ENCODE measurements at regions not wholly inside any gene's neighbourhood (a gene's known extent, or its start where the extent isn't known, plus 50 kb on each side); places are given as distances from the start of the nearest gene placed in this dataset.

DNA sequence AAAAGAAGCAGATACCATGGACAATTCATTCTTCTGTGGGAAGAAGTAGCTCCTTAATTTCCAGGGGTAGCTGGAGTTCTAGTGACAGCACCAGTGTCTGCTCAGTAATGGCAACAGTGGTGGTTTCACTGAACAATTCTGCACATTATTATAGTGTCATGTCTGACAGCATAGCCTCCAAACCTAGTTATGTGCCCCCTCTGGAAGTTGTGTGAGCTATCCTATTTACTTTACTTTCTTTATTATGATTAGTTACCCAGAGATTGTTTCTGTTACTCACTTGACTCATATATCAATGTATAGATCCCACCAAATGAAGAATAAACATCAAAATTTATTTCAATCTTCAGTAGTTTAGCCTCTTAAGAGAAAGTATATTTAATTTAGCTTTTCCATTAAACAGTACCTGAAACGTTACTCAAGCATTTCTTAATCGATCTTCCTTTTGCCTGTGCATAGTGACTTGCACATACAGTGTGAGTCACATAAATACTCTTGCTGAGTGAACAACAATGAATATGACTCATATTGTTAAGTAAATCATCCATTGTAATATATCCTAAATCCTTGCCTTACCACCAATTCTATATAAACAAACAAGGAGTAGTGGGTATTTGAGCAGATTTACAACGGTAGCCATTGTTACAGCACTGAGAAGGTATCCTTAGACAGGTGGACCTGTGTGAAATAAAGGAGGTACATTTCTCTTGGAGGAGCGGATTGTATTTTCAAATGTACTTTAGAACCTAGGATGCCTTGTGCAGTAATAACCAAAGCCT is 534.7 kb downstream of the ANKRD50 start:
- Histone ChIP-seq H3K36me3 (no peaks in the 10 kb centered on the region), H3K9me3 (no peaks in the 10 kb centered on the region), H3K4me3 (no peak overlapping the region), H3K27me3 (no peaks in the 10 kb centered on the region), H3K4me1 (no peaks in the 10 kb centered on the region), H3K27ac (no peak overlapping the region)
- ATAC-seq (ENCODE audit: low FRiP score in 2 of 2) (no peak), DNase-seq (no peak)
- TF ChIP-seq POLR2AphosphoS5 (IDR thresholded peaks at IDR 0.05) (no peak), POLR2A (IDR thresholded peaks at IDR 0.05) (no peak), EP300 (IDR thresholded peaks at IDR 0.05) (no peak)
- TF ChIP-seq, protein P1, sequence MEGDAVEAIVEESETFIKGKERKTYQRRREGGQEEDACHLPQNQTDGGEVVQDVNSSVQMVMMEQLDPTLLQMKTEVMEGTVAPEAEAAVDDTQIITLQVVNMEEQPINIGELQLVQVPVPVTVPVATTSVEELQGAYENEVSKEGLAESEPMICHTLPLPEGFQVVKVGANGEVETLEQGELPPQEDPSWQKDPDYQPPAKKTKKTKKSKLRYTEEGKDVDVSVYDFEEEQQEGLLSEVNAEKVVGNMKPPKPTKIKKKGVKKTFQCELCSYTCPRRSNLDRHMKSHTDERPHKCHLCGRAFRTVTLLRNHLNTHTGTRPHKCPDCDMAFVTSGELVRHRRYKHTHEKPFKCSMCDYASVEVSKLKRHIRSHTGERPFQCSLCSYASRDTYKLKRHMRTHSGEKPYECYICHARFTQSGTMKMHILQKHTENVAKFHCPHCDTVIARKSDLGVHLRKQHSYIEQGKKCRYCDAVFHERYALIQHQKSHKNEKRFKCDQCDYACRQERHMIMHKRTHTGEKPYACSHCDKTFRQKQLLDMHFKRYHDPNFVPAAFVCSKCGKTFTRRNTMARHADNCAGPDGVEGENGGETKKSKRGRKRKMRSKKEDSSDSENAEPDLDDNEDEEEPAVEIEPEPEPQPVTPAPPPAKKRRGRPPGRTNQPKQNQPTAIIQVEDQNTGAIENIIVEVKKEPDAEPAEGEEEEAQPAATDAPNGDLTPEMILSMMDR (IDR thresholded peaks at IDR 0.05): no peak
- WGBS, 2 donors: 79 to 83% methylated on average over 4 of the region's 4 CpGs

DNA sequence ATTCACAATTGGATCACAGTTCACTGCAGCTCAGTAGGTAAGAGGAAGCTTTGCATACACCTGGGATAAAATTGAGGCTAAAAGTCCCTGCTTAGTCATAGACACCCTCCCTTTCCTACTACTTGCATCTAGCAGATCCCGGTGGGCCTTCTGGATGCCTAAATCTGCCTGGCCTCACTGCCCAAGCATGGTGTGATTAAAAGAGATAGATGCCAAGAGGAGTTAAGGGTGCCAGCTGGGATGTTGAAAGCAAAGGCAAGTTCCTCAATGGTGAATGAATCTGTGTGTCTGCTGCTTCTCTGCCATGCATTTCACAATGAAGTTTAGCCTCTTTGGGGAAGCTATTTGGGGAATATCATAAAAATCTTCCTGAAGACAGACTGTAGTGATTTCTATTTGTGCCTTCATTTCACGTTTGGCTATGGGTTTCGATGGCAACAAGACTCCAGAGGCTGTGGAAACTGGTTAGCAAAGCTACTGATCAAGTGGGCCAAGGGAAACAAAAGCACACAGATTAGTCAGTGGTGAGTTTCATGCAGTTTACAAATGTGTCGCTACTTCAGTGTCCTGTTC is 534.0 kb downstream of the ANKRD50 start:
- no peak for ATAC-seq (ENCODE audit: low FRiP score in 2 of 2)
- DNase-seq: no peak

DNA sequence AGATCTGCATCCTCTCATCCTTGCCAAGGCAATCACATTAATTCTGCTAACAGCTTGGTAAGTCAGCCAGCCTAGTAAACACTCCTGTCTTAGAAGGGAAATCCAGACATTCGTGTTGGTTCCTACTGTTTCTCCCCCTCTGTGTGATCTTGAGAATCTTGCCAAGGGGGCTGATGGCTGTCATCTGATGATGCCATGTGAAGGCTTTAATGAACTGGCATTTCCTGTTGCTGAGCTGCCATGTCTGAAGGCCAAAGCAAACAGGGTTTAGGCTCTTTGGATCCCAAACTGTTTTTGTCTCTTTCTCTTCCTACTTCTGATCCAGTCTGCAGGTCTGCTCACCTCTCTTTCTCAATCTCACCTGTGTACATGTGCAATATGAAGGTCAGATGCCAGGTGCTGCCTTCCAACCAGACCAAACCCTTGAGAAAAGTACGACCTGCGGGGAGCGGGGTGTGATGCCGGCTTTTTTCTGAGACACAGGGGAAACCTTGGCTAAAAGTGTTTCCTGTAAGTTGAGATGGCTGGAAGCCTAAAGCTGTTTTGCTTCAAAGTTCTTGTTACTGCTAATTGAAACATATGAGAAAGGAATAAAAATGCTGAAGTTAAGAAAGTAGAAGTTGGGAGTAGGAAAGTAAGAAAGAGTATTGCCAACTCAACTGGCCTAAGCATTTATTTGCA is 532.9 kb downstream of the ANKRD50 start:
- no peak overlapping the region for H3K4me3 ChIP-seq
- no peaks in the 10 kb centered on the region for H3K4me1 ChIP-seq
- DNase-seq: no peak
- TF ChIP-seq, protein P1 (IDR thresholded peaks at IDR 0.05): no peak
- TF ChIP-seq POLR2A (IDR thresholded peaks at IDR 0.05): no peak
- no peak for TF ChIP-seq POLR2AphosphoS5 (IDR thresholded peaks at IDR 0.05)
- no peak for TF ChIP-seq EP300 (IDR thresholded peaks at IDR 0.05)
- no peaks in the 10 kb centered on the region for H3K27me3 ChIP-seq
- no peak for ATAC-seq (ENCODE audit: low FRiP score in 2 of 2)
- H3K27ac ChIP-seq: no peak overlapping the region
- H3K9me3 ChIP-seq: no peaks in the 10 kb centered on the region
- WGBS, 2 donors: 37 to 41% methylated on average over 5 of the region's 5 CpGs
- no peaks in the 10 kb centered on the region for H3K36me3 ChIP-seq

More for the DNA sequence above, 534.0 kb downstream of the ANKRD50 start:
- no peaks in the 10 kb centered on the region for H3K9me3 ChIP-seq
- no peak overlapping the region for H3K4me3 ChIP-seq
- H3K36me3 ChIP-seq: no peaks in the 10 kb centered on the region
- H3K4me1 ChIP-seq: no peaks in the 10 kb centered on the region
- no peaks in the 10 kb centered on the region for H3K27me3 ChIP-seq
- TF ChIP-seq POLR2A (IDR thresholded peaks at IDR 0.05) (no peak), POLR2AphosphoS5 (IDR thresholded peaks at IDR 0.05) (no peak), EP300 (IDR thresholded peaks at IDR 0.05) (no peak)
- no peak overlapping the region for H3K27ac ChIP-seq
- 86 to 90% methylated on average over 4 of the region's 4 CpGs for WGBS, 2 donors

DNA sequence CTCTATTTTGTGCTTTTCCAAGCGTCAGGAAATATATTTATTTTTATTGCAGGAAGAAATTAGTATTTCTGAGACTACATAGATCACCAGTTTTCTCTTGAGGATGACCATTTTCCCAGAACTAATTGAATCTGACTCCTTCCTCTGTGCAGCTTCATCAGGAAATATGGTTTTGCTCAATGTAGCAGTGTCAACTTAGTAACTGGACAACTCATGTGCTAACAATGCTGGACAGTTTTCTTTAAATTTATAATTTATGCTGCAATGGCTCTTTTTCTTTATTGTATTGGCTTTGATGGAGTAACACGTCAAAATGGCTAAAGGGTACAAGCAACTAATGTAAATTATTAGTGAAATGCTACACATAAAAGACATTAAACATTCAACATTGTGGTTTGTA is 531.5 kb downstream of the ANKRD50 start:
- no peak for DNase-seq
- ATAC-seq (ENCODE audit: low FRiP score in 2 of 2): no peak
- WGBS, 2 donors: 79 to 91% methylated on average over 2 of the region's 2 CpGs

DNA sequence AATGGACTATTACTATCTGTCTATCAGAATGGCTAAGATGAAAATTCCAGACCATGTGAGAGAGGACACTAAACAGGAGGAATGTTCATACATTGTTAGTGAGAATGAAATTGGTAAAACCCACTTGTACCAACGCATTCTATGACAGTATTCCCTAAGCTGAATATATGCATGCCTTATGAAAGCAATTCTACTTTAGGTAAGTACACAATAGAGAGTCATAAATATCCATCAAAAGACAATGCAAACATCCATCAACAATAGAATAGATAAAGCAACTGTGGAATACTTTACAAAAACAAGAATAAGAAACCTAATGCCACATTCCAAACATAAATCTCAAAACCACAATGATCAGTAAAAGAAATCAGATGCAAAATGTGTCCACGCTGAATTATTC is 529.3 kb downstream of the ANKRD50 start:
- H3K27me3 ChIP-seq: no peaks in the 10 kb centered on the region
- DNase-seq (no peak), ATAC-seq (ENCODE audit: low FRiP score in 2 of 2) (no peak)
- WGBS, 2 donors: 83 to 88% methylated on average over 2 of the region's 2 CpGs
- no peak overlapping the region for H3K27ac ChIP-seq
- no peak overlapping the region for H3K4me3 ChIP-seq
- no peaks in the 10 kb centered on the region for H3K4me1 ChIP-seq
- H3K36me3 ChIP-seq: no peaks in the 10 kb centered on the region
- no peaks in the 10 kb centered on the region for H3K9me3 ChIP-seq
- TF ChIP-seq EP300 (IDR thresholded peaks at IDR 0.05) (no peak), POLR2A (IDR thresholded peaks at IDR 0.05) (no peak), POLR2AphosphoS5 (IDR thresholded peaks at IDR 0.05) (no peak)
- TF ChIP-seq, protein P1 (IDR thresholded peaks at IDR 0.05): no peak

More for the DNA sequence above, 531.5 kb downstream of the ANKRD50 start:
- TF ChIP-seq, protein P1 (IDR thresholded peaks at IDR 0.05): no peak
- TF ChIP-seq POLR2AphosphoS5 (IDR thresholded peaks at IDR 0.05): no peak
- no peak for TF ChIP-seq EP300 (IDR thresholded peaks at IDR 0.05)
- Histone ChIP-seq H3K4me3 (no peak overlapping the region), H3K4me1 (no peaks in the 10 kb centered on the region), H3K27ac (no peak overlapping the region), H3K27me3 (no peaks in the 10 kb centered on the region), H3K36me3 (no peaks in the 10 kb centered on the region), H3K9me3 (no peaks in the 10 kb centered on the region)

Measured in upper lobe of left lung (tissue), 6 donors.